ENCODE measurements at regions not wholly inside any gene's neighbourhood (a gene's known extent, or its start where the extent isn't known, plus 50 kb on each side); places are given as distances from the start of the nearest gene placed in this dataset.

DNA sequence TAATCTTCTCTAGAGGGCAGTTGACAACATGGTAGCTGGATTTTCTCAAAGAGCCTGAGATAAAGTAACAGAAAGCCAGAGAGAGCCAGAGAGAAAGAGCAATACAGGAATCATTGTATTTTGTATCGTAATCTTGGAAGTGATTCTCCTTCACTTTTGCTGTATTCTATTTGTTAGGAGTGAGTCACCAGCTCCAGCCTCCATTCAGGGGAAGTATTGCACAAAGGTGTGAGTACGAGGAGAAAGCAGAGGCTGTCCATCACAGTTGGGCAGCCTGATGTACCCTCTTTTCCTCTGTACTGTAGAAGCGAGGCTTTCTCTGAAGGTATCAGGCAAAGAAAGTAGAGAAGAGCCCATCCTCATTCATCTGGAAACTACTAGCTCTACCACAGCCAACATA, 176.8 kb downstream of the KCNS3 start:
- TF ChIP-seq POLR2A (IDR thresholded peaks at IDR 0.05) = no peak
- TF ChIP-seq, protein P1, sequence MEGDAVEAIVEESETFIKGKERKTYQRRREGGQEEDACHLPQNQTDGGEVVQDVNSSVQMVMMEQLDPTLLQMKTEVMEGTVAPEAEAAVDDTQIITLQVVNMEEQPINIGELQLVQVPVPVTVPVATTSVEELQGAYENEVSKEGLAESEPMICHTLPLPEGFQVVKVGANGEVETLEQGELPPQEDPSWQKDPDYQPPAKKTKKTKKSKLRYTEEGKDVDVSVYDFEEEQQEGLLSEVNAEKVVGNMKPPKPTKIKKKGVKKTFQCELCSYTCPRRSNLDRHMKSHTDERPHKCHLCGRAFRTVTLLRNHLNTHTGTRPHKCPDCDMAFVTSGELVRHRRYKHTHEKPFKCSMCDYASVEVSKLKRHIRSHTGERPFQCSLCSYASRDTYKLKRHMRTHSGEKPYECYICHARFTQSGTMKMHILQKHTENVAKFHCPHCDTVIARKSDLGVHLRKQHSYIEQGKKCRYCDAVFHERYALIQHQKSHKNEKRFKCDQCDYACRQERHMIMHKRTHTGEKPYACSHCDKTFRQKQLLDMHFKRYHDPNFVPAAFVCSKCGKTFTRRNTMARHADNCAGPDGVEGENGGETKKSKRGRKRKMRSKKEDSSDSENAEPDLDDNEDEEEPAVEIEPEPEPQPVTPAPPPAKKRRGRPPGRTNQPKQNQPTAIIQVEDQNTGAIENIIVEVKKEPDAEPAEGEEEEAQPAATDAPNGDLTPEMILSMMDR (IDR thresholded peaks at IDR 0.05) = no peak
